AG04450 (cell line): ENCODE measurements at regions not wholly inside any gene's neighbourhood (a gene's known extent, or its start where the extent isn't known, plus 50 kb on each side); places are given as distances from the start of the nearest gene placed in this dataset.
"Not testable (repeated sequence)": the region's sequence is repeated elsewhere in the genome, so short reads cannot be mapped to it uniquely, and the experiment has no call there.

Source experiments
- CTCF ChIA-PET: fragments of 300-600, 350-600 bp; formaldehyde crosslinking; extraction: SDS; loops from one replicate; lab custom pipeline; 2022; ENCODE audit warnings: antibody characterized with exemption, inconsistent platforms; lab: Charles Lee
- POLR2A ChIA-PET: fragments of 350-600 bp; formaldehyde crosslinking; extraction: SDS; loops from one replicate; lab custom pipeline; 2021; ENCODE audit warnings: antibody characterized with exemption, inconsistent platforms; lab: Yijun Ruan, JAX
- DNase-seq: peaks from one replicate; pipeline ENCODE4 v3.0.0-alpha.2; 2011; ENCODE audit warnings: low read depth, low spot score
- H3K27ac ChIP-seq: one replicate; pipeline ENCODE4 v1.5.1; 2012; ENCODE audit warnings: low read depth, low read length, control low read depth
- H3K27me3 ChIP-seq: one replicate; pipeline ENCODE4 v1.6.0; 2012; ENCODE audit warnings: low read length; ENCODE audit not compliant: control insufficient read depth, insufficient read depth
- H3K4me3 ChIP-seq: 2 replicates; pipeline ENCODE4 v1.5.1; 2011; ENCODE audit warnings: mild to moderate bottlenecking, low read depth, low read length, control low read depth
- H3K9me3 ChIP-seq: 2 replicates; pipeline ENCODE4 v1.5.1; 2012; ENCODE audit warnings: low read length; ENCODE audit not compliant: control insufficient read depth, insufficient read depth
- TF ChIP-seq, protein P1 (sequence below): IDR thresholded peaks from 2 replicates; pipeline ENCODE4 v1.5.1; 2011; ENCODE audit warnings: low read depth, low read length, control low read depth, inconsistent platforms

DNA sequence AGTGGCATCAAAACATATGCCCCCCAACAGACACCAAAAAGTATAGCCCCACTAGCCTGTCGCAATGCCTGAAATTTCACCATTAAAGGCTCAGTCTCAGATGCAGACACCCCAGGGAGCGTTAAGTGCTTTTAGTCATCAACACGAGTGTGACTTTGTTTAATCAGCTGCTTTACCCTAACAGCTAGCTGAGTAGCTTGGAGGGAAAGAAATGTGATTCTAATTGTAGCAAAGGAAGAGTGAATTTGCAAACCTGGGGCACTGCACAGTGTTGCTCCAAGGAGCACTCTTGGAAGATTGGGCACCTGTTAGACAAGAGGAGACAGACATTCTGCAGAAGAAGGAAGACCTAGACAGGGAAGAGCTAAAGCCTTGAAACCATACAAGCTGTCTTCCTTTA lies 145.1 kb downstream of the BEND2 start:
- Histone ChIP-seq H3K27ac (no peak overlapping the region), H3K27me3 (no peaks in the 10 kb centered on the region), H3K9me3 (no peaks in the 10 kb centered on the region), H3K4me3 (no peak overlapping the region)
- no peak for DNase-seq
- POLR2A ChIA-PET: no interaction called here
- TF ChIP-seq, protein P1, sequence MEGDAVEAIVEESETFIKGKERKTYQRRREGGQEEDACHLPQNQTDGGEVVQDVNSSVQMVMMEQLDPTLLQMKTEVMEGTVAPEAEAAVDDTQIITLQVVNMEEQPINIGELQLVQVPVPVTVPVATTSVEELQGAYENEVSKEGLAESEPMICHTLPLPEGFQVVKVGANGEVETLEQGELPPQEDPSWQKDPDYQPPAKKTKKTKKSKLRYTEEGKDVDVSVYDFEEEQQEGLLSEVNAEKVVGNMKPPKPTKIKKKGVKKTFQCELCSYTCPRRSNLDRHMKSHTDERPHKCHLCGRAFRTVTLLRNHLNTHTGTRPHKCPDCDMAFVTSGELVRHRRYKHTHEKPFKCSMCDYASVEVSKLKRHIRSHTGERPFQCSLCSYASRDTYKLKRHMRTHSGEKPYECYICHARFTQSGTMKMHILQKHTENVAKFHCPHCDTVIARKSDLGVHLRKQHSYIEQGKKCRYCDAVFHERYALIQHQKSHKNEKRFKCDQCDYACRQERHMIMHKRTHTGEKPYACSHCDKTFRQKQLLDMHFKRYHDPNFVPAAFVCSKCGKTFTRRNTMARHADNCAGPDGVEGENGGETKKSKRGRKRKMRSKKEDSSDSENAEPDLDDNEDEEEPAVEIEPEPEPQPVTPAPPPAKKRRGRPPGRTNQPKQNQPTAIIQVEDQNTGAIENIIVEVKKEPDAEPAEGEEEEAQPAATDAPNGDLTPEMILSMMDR: no peak
- CTCF ChIA-PET: no interaction called here

DNA sequence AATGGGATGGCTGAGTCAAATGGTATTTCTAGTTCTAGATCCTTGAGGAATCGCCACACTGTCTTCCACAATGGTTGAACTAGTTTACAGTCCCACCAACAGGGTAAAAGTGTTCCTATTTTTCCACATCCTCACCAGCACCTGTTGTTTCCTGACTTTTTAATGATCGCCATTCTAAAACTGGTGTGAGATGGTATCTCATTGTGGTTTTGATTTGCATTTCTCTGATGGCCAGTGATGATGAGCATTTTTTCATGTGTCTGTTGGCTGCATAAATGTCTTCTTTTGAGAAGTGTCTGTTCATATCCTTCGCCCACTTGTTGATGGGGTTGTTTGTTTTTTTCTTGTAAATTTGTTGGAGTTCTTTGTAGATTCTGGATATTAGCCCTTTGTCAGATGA lies 152.6 kb downstream of the BEND2 start:
- H3K9me3 ChIP-seq, H3K27ac ChIP-seq, H3K4me3 ChIP-seq, H3K27me3 ChIP-seq, CTCF ChIA-PET, DNase-seq, POLR2A ChIA-PET: not testable (repeated sequence)

DNA sequence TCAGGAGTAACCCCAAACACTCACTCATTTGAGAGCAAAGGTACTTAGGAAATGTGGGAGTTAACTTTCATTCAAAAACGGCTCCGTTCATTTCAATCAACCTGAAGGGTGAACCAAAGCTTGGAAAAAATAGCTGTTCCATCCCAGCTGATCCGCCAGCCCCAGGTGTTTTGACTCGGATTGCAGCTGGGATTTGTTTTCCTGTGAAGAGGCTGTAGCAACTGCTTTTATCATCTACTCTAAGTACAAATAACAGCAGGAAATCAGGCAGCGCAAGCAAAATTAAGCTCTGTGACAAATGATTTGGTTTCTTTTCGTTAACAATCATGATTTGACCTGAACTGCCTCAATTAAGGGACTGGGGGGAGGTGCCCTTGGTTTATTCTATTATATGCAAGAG lies 154.7 kb downstream of the BEND2 start:
- TF ChIP-seq, protein P1: no peak
- Histone ChIP-seq H3K9me3 (no peaks in the 10 kb centered on the region), H3K27ac (no peak overlapping the region), H3K4me3 (no peak overlapping the region), H3K27me3 (no peaks in the 10 kb centered on the region)
- DNase-seq: no peak
- POLR2A ChIA-PET: no interaction called here
- CTCF ChIA-PET: no interaction called here

DNA sequence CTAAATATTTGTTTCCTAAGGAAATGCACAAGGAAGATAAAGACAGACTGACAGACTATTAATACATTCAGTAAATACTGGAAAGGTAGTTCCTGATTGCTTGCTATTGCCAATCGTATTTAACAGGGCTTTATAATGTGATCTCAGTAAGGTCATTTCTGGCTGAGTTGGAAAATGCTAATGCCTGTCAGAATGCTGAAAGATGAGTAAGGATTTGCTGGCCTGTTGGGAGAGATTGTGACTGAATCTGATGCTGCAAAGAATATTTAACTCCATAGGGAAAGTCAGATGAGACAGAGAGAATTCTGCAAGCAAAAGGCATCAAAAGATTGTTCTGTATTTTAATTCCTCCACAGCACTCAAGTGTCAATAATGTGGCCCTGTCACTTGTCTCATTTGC lies 169.0 kb downstream of the BEND2 start:
- Histone ChIP-seq H3K9me3 (no peaks in the 10 kb centered on the region), H3K27me3 (no peaks in the 10 kb centered on the region), H3K4me3 (no peak overlapping the region), H3K27ac (no peak overlapping the region)
- ChIA-PET POLR2A (no interaction called here), CTCF (interaction anchor here (0.6 kb wide), 1 partner anchor 327 kb away, joined by 5 read pairs; no protein-coding TSS in a partner anchor)
- DNase-seq: no peak
- TF ChIP-seq, protein P1: no peak

DNA sequence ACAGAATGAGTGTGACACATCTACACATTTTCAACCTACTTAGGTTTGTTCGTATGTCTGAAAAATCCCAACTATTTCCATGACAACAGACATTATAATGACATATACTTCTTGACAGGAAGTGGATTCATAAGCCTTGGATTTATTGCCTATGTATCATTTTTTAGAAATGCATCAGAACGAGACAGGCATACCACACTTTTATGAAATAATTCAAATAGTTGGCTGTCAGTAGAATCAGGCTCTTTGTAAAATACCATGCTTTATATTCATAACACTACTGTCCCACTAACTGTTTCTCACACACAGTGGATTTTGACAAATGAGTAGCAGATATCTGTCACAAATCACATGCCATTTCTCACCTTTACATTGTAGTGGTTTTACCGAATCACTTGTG lies 173.2 kb downstream of the BEND2 start:
- H3K9me3 ChIP-seq: no peaks in the 10 kb centered on the region
- no peak overlapping the region for H3K4me3 ChIP-seq
- ChIA-PET POLR2A (no interaction called here), CTCF (no interaction called here)
- no peak for DNase-seq
- no peaks in the 10 kb centered on the region for H3K27me3 ChIP-seq
- no peak overlapping the region for H3K27ac ChIP-seq
- TF ChIP-seq, protein P1: no peak

DNA sequence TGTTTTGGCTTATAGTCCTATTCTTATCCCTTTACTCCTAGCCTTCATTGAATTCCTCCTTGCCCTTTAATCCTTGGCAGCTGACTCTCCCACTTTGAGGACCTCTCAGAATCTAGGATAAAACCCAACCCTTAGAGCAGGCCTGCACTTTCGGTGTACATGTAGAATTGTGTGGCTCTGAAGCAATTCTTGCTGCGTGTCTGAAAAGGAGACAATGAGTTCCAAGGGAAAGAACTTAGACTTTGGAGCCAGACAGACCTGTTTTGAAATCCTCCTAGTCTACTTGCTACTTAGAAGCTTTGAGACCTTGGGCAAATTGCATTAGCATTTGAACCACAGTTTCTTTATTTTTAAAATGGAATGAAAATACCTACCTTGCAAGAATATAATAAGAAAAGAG lies 175.2 kb downstream of the BEND2 start:
- no peak for DNase-seq
- CTCF ChIA-PET: no interaction called here
- Histone ChIP-seq H3K4me3 (no peak overlapping the region), H3K9me3 (no peaks in the 10 kb centered on the region), H3K27ac (no peak overlapping the region), H3K27me3 (no peaks in the 10 kb centered on the region)
- TF ChIP-seq, protein P1: no peak
- POLR2A ChIA-PET: no interaction called here
